D721Med (cell line): ENCODE measurements at regions not wholly inside any gene's neighbourhood (a gene's known extent, or its start where the extent isn't known, plus 50 kb on each side); places are given as distances from the start of the nearest gene placed in this dataset.

Source experiments
- DNase-seq: peaks from one replicate; pipeline ENCODE4 v3.0.0; 2011; ENCODE audit warnings: low spot score; ENCODE audit not compliant: insufficient read length
- FAIRE-seq: peaks from 2 replicates; lab custom pipeline; 2011; peaks lifted over from hg19 to GRCh38; lab: Jason Lieb, UNC
- CTCF ChIP-seq: IDR thresholded peaks from 2 replicates; pipeline ENCODE4 v1.5.1; 2012; ENCODE audit warnings: mild to moderate bottlenecking, control low read depth; ENCODE audit not compliant: insufficient read depth; ENCODE audit errors: missing control alignments

GRCh38 chr9:108012886-108013665, 523.5 kb upstream of the KLF4 start:
- DNase-seq (no peak), FAIRE-seq (no peak)
- no peak for TF ChIP-seq CTCF

DNA sequence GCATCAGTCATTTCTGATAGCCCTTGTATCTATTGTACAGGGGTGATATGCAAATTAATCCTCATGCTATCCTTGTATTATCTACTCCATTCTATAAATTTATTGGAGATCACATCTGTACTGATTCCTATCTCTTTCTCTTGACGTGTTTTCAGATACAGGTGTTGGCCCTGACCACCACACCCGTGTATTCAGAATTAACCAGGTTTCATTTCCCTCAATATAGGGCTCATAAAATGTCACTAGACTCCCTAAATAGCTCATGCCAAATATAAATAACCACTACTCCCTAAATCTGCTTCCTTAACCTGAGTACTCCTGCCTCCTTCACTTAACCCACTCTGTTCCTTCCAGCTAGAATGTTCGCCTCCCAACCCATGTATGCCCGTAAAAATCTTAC, 522.8 kb upstream of the KLF4 start:
- no peak for FAIRE-seq
- no peak for TF ChIP-seq CTCF
- no peak for DNase-seq

DNA sequence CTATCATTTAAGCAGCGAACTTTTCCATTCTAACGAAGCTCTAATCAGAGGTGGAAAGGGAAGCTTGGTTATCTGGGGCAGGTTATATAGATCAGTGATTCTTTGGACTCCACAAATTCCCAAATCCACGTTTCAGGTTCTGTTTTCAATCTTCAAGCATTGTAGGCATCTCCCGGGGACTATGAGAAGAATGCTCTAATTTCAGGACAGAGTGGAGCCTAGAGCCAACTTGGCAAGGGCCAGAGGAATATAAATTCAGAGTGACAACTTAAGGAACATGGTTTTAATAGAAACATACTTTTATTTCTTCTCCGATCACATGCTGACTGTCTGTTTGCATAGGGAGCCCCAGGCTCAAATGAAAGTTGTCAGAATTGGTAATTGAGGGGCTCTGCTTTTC, 514.0 kb upstream of the KLF4 start:
- DNase-seq = no peak
- TF ChIP-seq CTCF = no peak
- FAIRE-seq = no peak

- DNase-seq (no peak), FAIRE-seq (no peak)
- TF ChIP-seq CTCF = no peak
Measured at GRCh38 chr9:108002371-108002956, 512.9 kb upstream of the KLF4 start.

DNA sequence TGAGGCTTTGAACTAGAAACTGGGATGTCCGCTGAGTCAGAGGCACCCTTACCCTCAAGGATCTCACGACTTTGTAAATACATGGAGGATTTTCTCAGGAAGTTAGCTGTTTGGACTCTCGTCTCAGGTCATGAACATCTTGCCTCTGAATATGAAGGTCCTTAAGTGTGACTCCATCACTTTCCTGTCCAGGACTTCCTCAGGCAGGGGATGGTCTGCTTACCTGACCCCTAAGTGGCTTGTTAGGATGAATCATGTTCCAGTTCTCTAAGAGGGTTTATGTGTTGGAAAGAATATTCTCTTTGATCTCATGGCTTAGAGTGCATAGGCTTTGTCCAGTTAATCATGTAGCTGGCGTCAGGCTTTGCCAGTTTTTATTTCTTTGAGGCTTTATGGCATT, 511.7 kb upstream of the KLF4 start:
- FAIRE-seq (no peak), DNase-seq (no peak)
- no peak for TF ChIP-seq CTCF

GRCh38 chr9:107999890-108000289, 510.3 kb upstream of the KLF4 start:
- no peak for FAIRE-seq
- DNase-seq = no peak
- no peak for TF ChIP-seq CTCF

DNA sequence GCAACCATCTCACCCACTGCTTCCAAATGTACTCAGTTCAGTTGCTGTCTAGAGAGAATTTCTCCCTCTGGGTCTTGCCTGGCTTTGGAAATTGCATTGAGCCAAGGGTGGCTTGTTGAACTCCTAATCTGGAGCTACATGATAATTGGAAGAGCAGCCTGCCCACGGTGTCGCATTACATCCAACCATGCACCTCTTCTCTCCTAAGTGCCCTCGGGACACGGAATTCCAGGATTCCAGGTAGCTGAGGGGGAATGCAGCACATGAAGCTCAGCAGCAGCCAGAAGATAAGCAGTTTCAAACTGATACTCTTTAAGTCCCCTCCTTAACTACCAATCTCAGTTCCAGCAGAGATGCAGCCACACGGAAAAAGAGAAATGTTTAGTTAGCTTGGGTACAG, 509.4 kb upstream of the KLF4 start:
- no peak for DNase-seq

More for the DNA sequence above, 509.4 kb upstream of the KLF4 start:
- no peak for FAIRE-seq
- TF ChIP-seq CTCF = no peak
